GM23338 (cell line): ENCODE measurements at regions not wholly inside any gene's neighbourhood (a gene's known extent, or its start where the extent isn't known, plus 50 kb on each side); places are given as distances from the start of the nearest gene placed in this dataset.

ENCODE experiments used
- ATAC-seq: fragments of 200-7000 bp; cut with Tn5 transposase; 3 replicates; pipeline ENCODE4 v1.9.1; 2020
- DNase-seq: peaks from one replicate; pipeline ENCODE4 v3.0.0-alpha.2; 2015; ENCODE audit warnings: low spot score
- H2AFZ ChIP-seq: fragments of 200-600 bp; sonication (generic); 2 replicates; pipeline ENCODE4 v1.8.0; 2016; ENCODE audit warnings: antibody characterized with exemption, mild to moderate bottlenecking, moderate library complexity
- H3F3A ChIP-seq: fragments of 200-600 bp; sonication (generic); replicated peaks from 2 replicates; pipeline ENCODE4 v1.8.0; 2017; ENCODE audit warnings: antibody characterized with exemption, mixed run types, low read depth
- H3K27ac ChIP-seq: fragments of 200-600 bp; sonication (generic); 2 replicates; pipeline ENCODE4 v1.6.1; 2016; ENCODE audit warnings: low read depth
- H3K27me3 ChIP-seq: fragments of 200-600 bp; sonication (generic); 2 replicates; pipeline ENCODE4 v1.8.0; 2016; ENCODE audit warnings: mild to moderate bottlenecking, mixed run types, moderate library complexity; ENCODE audit not compliant: insufficient read depth
- H3K36me3 ChIP-seq: fragments of 200-600 bp; sonication (generic); 2 replicates; pipeline ENCODE4 v1.8.0; 2016; ENCODE audit warnings: mild to moderate bottlenecking; ENCODE audit not compliant: insufficient read depth
- H3K4me1 ChIP-seq: fragments of 200-600 bp; sonication (generic); 2 replicates; pipeline ENCODE4 v1.8.0; 2016; ENCODE audit warnings: mild to moderate bottlenecking, moderate library complexity; ENCODE audit not compliant: insufficient read depth
- H3K4me2 ChIP-seq: fragments of 200-600 bp; sonication (generic); 2 replicates; pipeline ENCODE4 v1.7.1; 2017; ENCODE audit warnings: mixed run types
- H3K4me3 ChIP-seq: fragments of 200-600 bp; sonication (generic); 2 replicates; pipeline ENCODE4 v1.6.1; 2016; ENCODE audit warnings: mixed run types
- H3K79me2 ChIP-seq: fragments of 200-600 bp; sonication (generic); replicated peaks from 2 replicates; pipeline ENCODE4 v1.8.0; 2017; ENCODE audit warnings: mild to moderate bottlenecking; ENCODE audit not compliant: insufficient read depth
- H3K9me2 ChIP-seq: fragments of 200-600 bp; sonication (generic); 2 replicates; pipeline ENCODE4 v1.8.0; 2017; ENCODE audit not compliant: insufficient read depth
- H4K20me1 ChIP-seq: fragments of 200-600 bp; sonication (generic); replicated peaks from 2 replicates; pipeline ENCODE4 v1.8.0; 2017; ENCODE audit warnings: mild to moderate bottlenecking; ENCODE audit not compliant: insufficient read depth
- H3K27ac Mint-ChIP-seq: 2 replicates; pipeline ENCODE4 v1.8.0; 2020; ENCODE audit warnings: inconsistent platforms, mild to moderate bottlenecking, moderate library complexity, mixed read lengths
- H3K27me3 Mint-ChIP-seq: 3 replicates; pipeline ENCODE4 v1.8.0; 2022; ENCODE audit warnings: low read depth, mild to moderate bottlenecking, moderate library complexity, mixed read lengths, inconsistent platforms; ENCODE audit not compliant: insufficient read depth, poor library complexity
- H3K36me3 Mint-ChIP-seq: 3 replicates; pipeline ENCODE4 v1.8.0; 2021; ENCODE audit warnings: low read depth, mild to moderate bottlenecking, inconsistent platforms, moderate library complexity, mixed read lengths
- H3K4me1 Mint-ChIP-seq: 3 replicates; pipeline ENCODE4 v1.8.0; 2020; ENCODE audit warnings: mild to moderate bottlenecking, inconsistent platforms, mixed read lengths
- H3K4me3 Mint-ChIP-seq: 3 replicates; pipeline ENCODE4 v1.8.0; 2021; ENCODE audit warnings: moderate library complexity, mild to moderate bottlenecking, inconsistent platforms, mixed read lengths
- H3K9me3 Mint-ChIP-seq: 3 replicates; pipeline ENCODE4 v1.8.0; 2020; ENCODE audit warnings: moderate library complexity, mild to moderate bottlenecking, inconsistent platforms, mixed read lengths
- CREB1 ChIP-seq: fragments of 250-450 bp; sonication (Bioruptor Pico); IDR thresholded peaks from 2 replicates; pipeline ENCODE4 v1.5.0; 2020; ENCODE audit warnings: low read depth, mild to moderate bottlenecking, moderate library complexity
- CTCF ChIP-seq, 2 experiments: fragments of 200-600 bp in 1 of 2; sonication (generic) in 1 of 2; conservative IDR thresholded peaks; 2 replicates each; pipeline versions ENCODE4 v1.5.1 to v1.6.1; 2016 to 2017; ENCODE audit warnings: antibody characterized with exemption in 2 of 2, low read depth in 2 of 2, mild to moderate bottlenecking in 2 of 2, moderate library complexity in 1 of 2
- ETS1 ChIP-seq: IDR thresholded peaks from 2 replicates; pipeline ENCODE4 v1.6.1; 2016; ENCODE audit warnings: antibody characterized with exemption
- EZH2 ChIP-seq: fragments of 200-600 bp; sonication (generic); IDR thresholded peaks from one replicate; pipeline ENCODE4 v1.8.0; 2017; ENCODE audit warnings: antibody characterized with exemption, mild to moderate bottlenecking, low read depth; ENCODE audit not compliant: unreplicated experiment
- EZH2phosphoT487 ChIP-seq: fragments of 200-600 bp; sonication (generic); IDR thresholded peaks from one replicate; pipeline ENCODE4 v1.8.1; 2018; ENCODE audit warnings: antibody characterized with exemption; ENCODE audit not compliant: unreplicated experiment
- JUNB ChIP-seq: IDR thresholded peaks from one replicate; pipeline ENCODE4 v1.6.1; 2016; ENCODE audit warnings: antibody characterized with exemption; ENCODE audit not compliant: unreplicated experiment
- NANOG ChIP-seq: IDR thresholded peaks from 2 replicates; pipeline ENCODE4 v1.6.1; 2016; ENCODE audit warnings: antibody characterized with exemption, borderline replicate concordance
- POLR2AphosphoS5 ChIP-seq: IDR thresholded peaks from 2 replicates; pipeline ENCODE4 v1.6.1; 2016; ENCODE audit warnings: antibody characterized with exemption, low read depth
- REST ChIP-seq: IDR thresholded peaks from one replicate; pipeline ENCODE4 v1.6.1; 2018; ENCODE audit warnings: antibody characterized with exemption; ENCODE audit not compliant: unreplicated experiment
- STAT1 ChIP-seq: IDR thresholded peaks from one replicate; pipeline ENCODE4 v1.6.1; 2016; ENCODE audit warnings: antibody characterized with exemption; ENCODE audit not compliant: unreplicated experiment
- ZNF114 ChIP-seq: fragments of 250-450 bp; sonication (Bioruptor Pico); IDR thresholded peaks from 2 replicates; pipeline ENCODE4 v1.5.0; 2020; ENCODE audit warnings: mild to moderate bottlenecking, moderate library complexity
- ZNF331 ChIP-seq: fragments of 250-450 bp; sonication (Bioruptor Pico); IDR thresholded peaks from 2 replicates; pipeline ENCODE4 v1.5.0; 2020; ENCODE audit warnings: low read depth, mild to moderate bottlenecking, moderate library complexity
- TF ChIP-seq, protein P1 (sequence below): fragments of 250-450 bp; sonication (Bioruptor Pico); IDR thresholded peaks from 2 replicates; pipeline ENCODE4 v1.5.0; 2020; ENCODE audit warnings: mild to moderate bottlenecking, moderate library complexity

GRCh38 chr1:222161676-222162075 is 386.2 kb downstream of the HHIPL2 start:
- Histone ChIP-seq H3F3A (no peaks in the 10 kb centered on the region), H3K79me2 (no peaks in the 10 kb centered on the region), H3K27me3 (no peaks in the 10 kb centered on the region), H2AFZ (no peak overlapping the region), H3K36me3 (no peaks in the 10 kb centered on the region), H3K9me2 (peaks cover 10% of the 10 kb centered on the region; the same call in 1 of the 2 replicates), H3K4me2 (no peak overlapping the region), H3K4me1 (no peaks in the 10 kb centered on the region), H3K4me3 (no peak overlapping the region), H3K27ac (no peak overlapping the region), H4K20me1 (no peaks in the 10 kb centered on the region)
- no peaks in the 10 kb centered on the region for H3K4me1 Mint-ChIP-seq
- no peak for ATAC-seq
- TF ChIP-seq EZH2phosphoT487: no peak
- TF ChIP-seq EZH2: no peak
- no peak for TF ChIP-seq CREB1
- no peak for TF ChIP-seq JUNB
- no peak for TF ChIP-seq STAT1
- no peak for TF ChIP-seq ETS1
- no peak for TF ChIP-seq ZNF114
- TF ChIP-seq NANOG: no peak
- no peak for TF ChIP-seq CTCF (conservative IDR thresholded peaks at IDR 0.05; ENCODE audit: low read depth in 2 of 2)
- TF ChIP-seq ZNF331 (CRISPR knock-in tag): no peak
- TF ChIP-seq POLR2AphosphoS5: no peak
- TF ChIP-seq, protein P1, sequence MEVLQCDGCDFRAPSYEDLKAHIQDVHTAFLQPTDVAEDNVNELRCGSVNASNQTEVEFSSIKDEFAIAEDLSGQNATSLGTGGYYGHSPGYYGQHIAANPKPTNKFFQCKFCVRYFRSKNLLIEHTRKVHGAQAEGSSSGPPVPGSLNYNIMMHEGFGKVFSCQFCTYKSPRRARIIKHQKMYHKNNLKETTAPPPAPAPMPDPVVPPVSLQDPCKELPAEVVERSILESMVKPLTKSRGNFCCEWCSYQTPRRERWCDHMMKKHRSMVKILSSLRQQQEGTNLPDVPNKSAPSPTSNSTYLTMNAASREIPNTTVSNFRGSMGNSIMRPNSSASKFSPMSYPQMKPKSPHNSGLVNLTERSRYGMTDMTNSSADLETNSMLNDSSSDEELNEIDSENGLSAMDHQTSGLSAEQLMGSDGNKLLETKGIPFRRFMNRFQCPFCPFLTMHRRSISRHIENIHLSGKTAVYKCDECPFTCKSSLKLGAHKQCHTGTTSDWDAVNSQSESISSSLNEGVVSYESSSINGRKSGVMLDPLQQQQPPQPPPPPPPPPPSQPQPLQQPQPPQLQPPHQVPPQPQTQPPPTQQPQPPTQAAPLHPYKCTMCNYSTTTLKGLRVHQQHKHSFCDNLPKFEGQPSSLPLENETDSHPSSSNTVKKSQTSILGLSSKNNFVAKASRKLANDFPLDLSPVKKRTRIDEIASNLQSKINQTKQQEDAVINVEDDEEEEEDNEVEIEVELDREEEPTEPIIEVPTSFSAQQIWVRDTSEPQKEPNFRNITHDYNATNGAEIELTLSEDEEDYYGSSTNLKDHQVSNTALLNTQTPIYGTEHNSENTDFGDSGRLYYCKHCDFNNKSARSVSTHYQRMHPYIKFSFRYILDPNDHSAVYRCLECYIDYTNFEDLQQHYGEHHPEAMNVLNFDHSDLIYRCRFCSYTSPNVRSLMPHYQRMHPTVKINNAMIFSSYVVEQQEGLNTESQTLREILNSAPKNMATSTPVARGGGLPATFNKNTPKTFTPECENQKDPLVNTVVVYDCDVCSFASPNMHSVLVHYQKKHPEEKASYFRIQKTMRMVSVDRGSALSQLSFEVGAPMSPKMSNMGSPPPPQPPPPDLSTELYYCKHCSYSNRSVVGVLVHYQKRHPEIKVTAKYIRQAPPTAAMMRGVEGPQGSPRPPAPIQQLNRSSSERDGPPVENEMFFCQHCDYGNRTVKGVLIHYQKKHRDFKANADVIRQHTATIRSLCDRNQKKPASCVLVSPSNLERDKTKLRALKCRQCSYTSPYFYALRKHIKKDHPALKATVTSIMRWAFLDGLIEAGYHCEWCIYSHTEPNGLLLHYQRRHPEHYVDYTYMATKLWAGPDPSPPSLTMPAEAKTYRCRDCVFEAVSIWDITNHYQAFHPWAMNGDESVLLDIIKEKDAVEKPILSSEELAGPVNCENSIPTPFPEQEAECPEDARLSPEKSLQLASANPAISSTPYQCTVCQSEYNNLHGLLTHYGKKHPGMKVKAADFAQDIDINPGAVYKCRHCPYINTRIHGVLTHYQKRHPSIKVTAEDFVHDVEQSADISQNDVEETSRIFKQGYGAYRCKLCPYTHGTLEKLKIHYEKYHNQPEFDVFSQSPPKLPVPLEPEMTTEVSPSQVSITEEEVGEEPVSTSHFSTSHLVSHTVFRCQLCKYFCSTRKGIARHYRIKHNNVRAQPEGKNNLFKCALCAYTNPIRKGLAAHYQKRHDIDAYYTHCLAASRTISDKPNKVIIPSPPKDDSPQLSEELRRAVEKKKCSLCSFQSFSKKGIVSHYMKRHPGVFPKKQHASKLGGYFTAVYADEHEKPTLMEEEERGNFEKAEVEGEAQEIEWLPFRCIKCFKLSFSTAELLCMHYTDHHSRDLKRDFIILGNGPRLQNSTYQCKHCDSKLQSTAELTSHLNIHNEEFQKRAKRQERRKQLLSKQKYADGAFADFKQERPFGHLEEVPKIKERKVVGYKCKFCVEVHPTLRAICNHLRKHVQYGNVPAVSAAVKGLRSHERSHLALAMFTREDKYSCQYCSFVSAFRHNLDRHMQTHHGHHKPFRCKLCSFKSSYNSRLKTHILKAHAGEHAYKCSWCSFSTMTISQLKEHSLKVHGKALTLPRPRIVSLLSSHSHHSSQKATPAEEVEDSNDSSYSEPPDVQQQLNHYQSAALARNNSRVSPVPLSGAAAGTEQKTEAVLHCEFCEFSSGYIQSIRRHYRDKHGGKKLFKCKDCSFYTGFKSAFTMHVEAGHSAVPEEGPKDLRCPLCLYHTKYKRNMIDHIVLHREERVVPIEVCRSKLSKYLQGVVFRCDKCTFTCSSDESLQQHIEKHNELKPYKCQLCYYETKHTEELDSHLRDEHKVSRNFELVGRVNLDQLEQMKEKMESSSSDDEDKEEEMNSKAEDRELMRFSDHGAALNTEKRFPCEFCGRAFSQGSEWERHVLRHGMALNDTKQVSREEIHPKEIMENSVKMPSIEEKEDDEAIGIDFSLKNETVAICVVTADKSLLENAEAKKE (CRISPR knock-in tag): no peak
- no peak for TF ChIP-seq REST
- no peak overlapping the region for H3K4me3 Mint-ChIP-seq
- H3K27ac Mint-ChIP-seq: no peak overlapping the region
- H3K27me3 Mint-ChIP-seq: no peaks in the 10 kb centered on the region
- no peak for DNase-seq
- 0 out of 3 replicates have a peak, but pooled peaks cover 4% of the 10 kb centered on the region for H3K9me3 Mint-ChIP-seq
- no peaks in the 10 kb centered on the region for H3K36me3 Mint-ChIP-seq
